ENCODE measurements at regions not wholly inside any gene's neighbourhood (a gene's known extent, or its start where the extent isn't known, plus 50 kb on each side); places are given as distances from the start of the nearest gene placed in this dataset.

DNA sequence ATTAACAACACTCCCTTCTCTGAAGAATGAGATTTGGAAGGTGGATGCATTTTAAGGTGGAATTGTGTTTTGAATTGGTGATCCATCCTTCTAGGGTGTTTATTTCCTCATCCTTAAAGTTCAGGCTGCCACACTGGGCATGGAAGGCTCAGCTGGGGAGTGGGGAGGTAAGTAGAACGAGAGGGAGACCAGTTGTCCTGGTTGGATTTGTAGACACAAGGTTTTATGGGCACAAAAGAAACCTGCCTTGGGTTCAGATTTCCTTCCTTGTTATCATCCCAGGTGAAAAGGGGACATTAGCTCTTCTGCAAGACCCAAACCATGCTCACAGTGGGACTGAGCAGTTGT is 101.0 kb upstream of the SIX3 start:
- TF ChIP-seq ZFX (IDR thresholded peaks at IDR 0.05), result no peak
- TF ChIP-seq CBX3 (IDR thresholded peaks at IDR 0.05; ENCODE audit: low read depth), result no peak
- no peak for TF ChIP-seq SRF (IDR thresholded peaks at IDR 0.05; ENCODE audit: low read depth)
- no peak for TF ChIP-seq SIN3A (IDR thresholded peaks at IDR 0.05; ENCODE audit: low read depth)
- TF ChIP-seq, protein P1, sequence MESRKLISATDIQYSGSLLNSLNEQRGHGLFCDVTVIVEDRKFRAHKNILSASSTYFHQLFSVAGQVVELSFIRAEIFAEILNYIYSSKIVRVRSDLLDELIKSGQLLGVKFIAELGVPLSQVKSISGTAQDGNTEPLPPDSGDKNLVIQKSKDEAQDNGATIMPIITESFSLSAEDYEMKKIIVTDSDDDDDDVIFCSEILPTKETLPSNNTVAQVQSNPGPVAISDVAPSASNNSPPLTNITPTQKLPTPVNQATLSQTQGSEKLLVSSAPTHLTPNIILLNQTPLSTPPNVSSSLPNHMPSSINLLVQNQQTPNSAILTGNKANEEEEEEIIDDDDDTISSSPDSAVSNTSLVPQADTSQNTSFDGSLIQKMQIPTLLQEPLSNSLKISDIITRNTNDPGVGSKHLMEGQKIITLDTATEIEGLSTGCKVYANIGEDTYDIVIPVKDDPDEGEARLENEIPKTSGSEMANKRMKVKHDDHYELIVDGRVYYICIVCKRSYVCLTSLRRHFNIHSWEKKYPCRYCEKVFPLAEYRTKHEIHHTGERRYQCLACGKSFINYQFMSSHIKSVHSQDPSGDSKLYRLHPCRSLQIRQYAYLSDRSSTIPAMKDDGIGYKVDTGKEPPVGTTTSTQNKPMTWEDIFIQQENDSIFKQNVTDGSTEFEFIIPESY (IDR thresholded peaks at IDR 0.05; ENCODE audit: extremely low read depth, insufficient replicate concordance, low read length), result no peak
- no peak for TF ChIP-seq JUND (IDR thresholded peaks at IDR 0.05)
- TF ChIP-seq ELF1 (IDR thresholded peaks at IDR 0.05; ENCODE audit: borderline replicate concordance, low read depth), result no peak
- TF ChIP-seq FOSL1 (IDR thresholded peaks at IDR 0.05; ENCODE audit: low read depth), result no peak
- TF ChIP-seq CEBPB (IDR thresholded peaks at IDR 0.05; ENCODE audit: low read depth), result no peak
- no peak for TF ChIP-seq POLR2AphosphoS5 (IDR thresholded peaks at IDR 0.05; ENCODE audit: low read depth, low read length)
- no peak for TF ChIP-seq REST (IDR thresholded peaks at IDR 0.05; ENCODE audit: low read depth)
- no peak overlapping the region for H3K4me3 ChIP-seq (replicated peaks in 1 of 2; ENCODE audit: low read depth in 1 of 2, low read length in 2 of 2)
- no peaks in the 10 kb centered on the region for H3K79me2 ChIP-seq (ENCODE audit: insufficient read depth, low read length)
- intact Hi-C loops (cut with micrococcal nuclease), result no loop called here
- ChIA-PET POLR2A (no interaction called here), CTCF (no interaction called here), RAD21 (ENCODE audit: low non-redundant PET in 1 of 2, low total read pairs in 2 of 2, uncharacterized antibody in 2 of 2, unreplicated experiment in 2 of 2) (no interaction called here)
- BruUV-seq (replicated peaks), result no TSS peak
- peaks cover 8% of the 10 kb centered on the region; the same call in 1 of the 2 replicates for H3K27me3 ChIP-seq (ENCODE audit: insufficient read depth, low read length)
- H3K4me1 ChIP-seq (ENCODE audit: control insufficient read depth in 1 of 2, insufficient read depth in 2 of 2, low read length in 2 of 2), result no peaks in the 10 kb centered on the region
- ATAC-seq, result no peak
- no peak overlapping the region for H3K27ac ChIP-seq (ENCODE audit: low read depth, low read length)
- no peaks in the 10 kb centered on the region for H3K9me2 ChIP-seq (ENCODE audit: insufficient read depth)
- no peak overlapping the region for H3K4me2 ChIP-seq (ENCODE audit: low read length)
- H4K20me1 ChIP-seq (ENCODE audit: insufficient read depth), result no peaks in the 10 kb centered on the region
- no peak overlapping the region for H3K9ac ChIP-seq (ENCODE audit: low read length)
- H3K36me3 ChIP-seq (ENCODE audit: control insufficient read depth in 1 of 2, insufficient read depth in 2 of 2, low read length in 2 of 2), result no peaks in the 10 kb centered on the region
- no peaks in the 10 kb centered on the region for H3K9me3 ChIP-seq (ENCODE audit: control insufficient read depth in 1 of 2, insufficient read depth in 1 of 2, low read depth in 1 of 2, low read length in 2 of 2)
- no peak overlapping the region for H2AFZ ChIP-seq (ENCODE audit: low read depth, low read length, poor library complexity, severe bottlenecking)
- DNase-seq (ENCODE audit: low read depth, low spot score), result no peak
